K562 (cell line): ENCODE measurements at regions not wholly inside any gene's neighbourhood (a gene's known extent, or its start where the extent isn't known, plus 50 kb on each side); places are given as distances from the start of the nearest gene placed in this dataset.

Experiments
- AFF4 ChIP-seq: sonication (generic); formaldehyde crosslinking; IDR thresholded peaks from 2 replicates; pipeline ENCODE4 v1.8.0; 2023; ENCODE audit warnings: mild to moderate bottlenecking, missing genetic modification reagents
- CEBPB ChIP-seq: fragments of 450-650 bp; IDR thresholded peaks from 2 replicates; pipeline ENCODE4 v1.6.1; 2016; ENCODE audit warnings: missing genetic modification characterization, missing compliant biosample characterization
- CTCF ChIP-seq, 3 experiments: IDR thresholded peaks in 2 of 3; conservative IDR thresholded peaks in 1 of 3; 2 replicates each; pipeline ENCODE4 v1.5.1; 2011 to 2012; ENCODE audit warnings: low read length in 3 of 3, mild to moderate bottlenecking in 3 of 3, control low read depth in 2 of 3, improper control_type of control experiment in 1 of 3, inconsistent platforms in 1 of 3, low read depth in 1 of 3, mixed read lengths in 1 of 3, moderate library complexity in 1 of 3; ENCODE audit not compliant: insufficient read depth in 2 of 3
- EHMT2 ChIP-seq: fragments of 450-650 bp; IDR thresholded peaks from 2 replicates; pipeline ENCODE4 v1.6.1; 2018; ENCODE audit warnings: antibody characterized with exemption
- HDAC3 ChIP-seq: fragments of 450-650 bp; IDR thresholded peaks from 2 replicates; pipeline ENCODE4 v1.6.1; 2018; ENCODE audit warnings: borderline replicate concordance, mild to moderate bottlenecking, moderate library complexity; ENCODE audit not compliant: partially characterized antibody
- MLLT1 ChIP-seq, 2 experiments: fragments of 450-650 bp; IDR thresholded peaks; 2 replicates each; pipeline ENCODE4 v1.6.1; 2016
- NFE2 ChIP-seq: IDR thresholded peaks from 2 replicates; pipeline ENCODE4 v1.6.1; 2014; ENCODE audit warnings: antibody characterized with exemption, low read depth
- NFYB ChIP-seq: IDR thresholded peaks from 2 replicates; pipeline ENCODE4 v1.6.1; 2011; ENCODE audit warnings: mild to moderate bottlenecking, moderate library complexity; ENCODE audit not compliant: insufficient read length; ENCODE audit errors: extremely low read depth
- POLR2A ChIP-seq: fragments of 450-650 bp; conservative IDR thresholded peaks from 2 replicates; pipeline ENCODE4 v1.6.1; 2016
- POLR2AphosphoS5 ChIP-seq: IDR thresholded peaks from 2 replicates; pipeline ENCODE4 v1.6.1; 2011; ENCODE audit warnings: mild to moderate bottlenecking, low read depth, low read length, moderate library complexity; ENCODE audit not compliant: control insufficient read depth, insufficient read depth
- TARDBP ChIP-seq: fragments of 450-650 bp; IDR thresholded peaks from 2 replicates; pipeline ENCODE4 v1.6.1; 2016
- ZBTB12 ChIP-seq: fragments of 250-450 bp; sonication (Bioruptor Pico); IDR thresholded peaks from 2 replicates; pipeline ENCODE4 v1.4.0; 2020
- ZNF174 ChIP-seq: fragments of 250-450 bp; sonication (Bioruptor Pico); IDR thresholded peaks from 2 replicates; pipeline ENCODE4 v1.4.0; 2020; ENCODE audit warnings: mild to moderate bottlenecking
- TF ChIP-seq, protein P1 (sequence below): fragments of 450-650 bp; conservative IDR thresholded peaks from 2 replicates; pipeline ENCODE4 v1.6.1; 2016; ENCODE audit warnings: missing genetic modification characterization, low read depth, mild to moderate bottlenecking, control low read depth, missing compliant biosample characterization

DNA sequence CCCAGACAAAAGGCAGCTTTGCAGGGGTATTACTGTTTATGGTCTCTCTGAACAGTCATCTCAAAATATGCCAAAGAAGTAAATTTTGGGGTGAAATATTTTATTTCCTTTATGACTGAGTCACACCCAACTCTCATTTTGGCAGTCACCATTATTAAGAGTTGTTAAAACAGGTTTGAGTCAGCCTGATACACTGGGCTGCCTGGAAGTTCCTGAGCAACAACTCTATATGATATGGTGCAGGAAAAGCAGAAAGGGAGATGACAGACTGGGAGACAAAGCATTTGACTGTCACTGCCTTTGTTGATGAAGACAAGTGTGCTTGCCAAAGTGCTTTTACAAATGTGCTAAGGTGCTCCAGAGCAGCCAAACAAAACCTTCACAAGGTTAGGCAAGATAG lies 1263.5 kb downstream of the PCDH7 start:
- TF ChIP-seq AFF4 (CRISPR knock-in tag) (no peak), POLR2A (no peak), CEBPB (tag) (no peak), ZNF174 (CRISPR knock-in tag) (no peak), NFE2 (no peak), POLR2AphosphoS5 (no peak), ZBTB12 (no peak), CTCF (IDR thresholded peaks at IDR 0.05 in 2 of 3, conservative IDR thresholded peaks at IDR 0.05 in 1 of 3; ENCODE audit: insufficient read depth in 2 of 3, low read depth in 1 of 3, low read length in 3 of 3) (no peak), NFYB (no peak), TARDBP (no peak), HDAC3 (no peak), MLLT1 (IDR thresholded peaks at IDR 0.05) (no peak), EHMT2 (no peak)
- TF ChIP-seq, protein P1, sequence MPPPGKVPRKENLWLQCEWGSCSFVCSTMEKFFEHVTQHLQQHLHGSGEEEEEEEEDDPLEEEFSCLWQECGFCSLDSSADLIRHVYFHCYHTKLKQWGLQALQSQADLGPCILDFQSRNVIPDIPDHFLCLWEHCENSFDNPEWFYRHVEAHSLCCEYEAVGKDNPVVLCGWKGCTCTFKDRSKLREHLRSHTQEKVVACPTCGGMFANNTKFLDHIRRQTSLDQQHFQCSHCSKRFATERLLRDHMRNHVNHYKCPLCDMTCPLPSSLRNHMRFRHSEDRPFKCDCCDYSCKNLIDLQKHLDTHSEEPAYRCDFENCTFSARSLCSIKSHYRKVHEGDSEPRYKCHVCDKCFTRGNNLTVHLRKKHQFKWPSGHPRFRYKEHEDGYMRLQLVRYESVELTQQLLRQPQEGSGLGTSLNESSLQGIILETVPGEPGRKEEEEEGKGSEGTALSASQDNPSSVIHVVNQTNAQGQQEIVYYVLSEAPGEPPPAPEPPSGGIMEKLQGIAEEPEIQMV = no peak
